ENCODE measurements at regions not wholly inside any gene's neighbourhood (a gene's known extent, or its start where the extent isn't known, plus 50 kb on each side); places are given as distances from the start of the nearest gene placed in this dataset.
A peak's percentile ranks its signal among the peaks of the same experiment; 100 is the strongest.
"Not testable (repeated sequence)": the region's sequence is repeated elsewhere in the genome, so short reads cannot be mapped to it uniquely, and the experiment has no call there.

GRCh38 chr7:110548372-110548771 lies 542.6 kb upstream of the LRRN3 start:
- Histone ChIP-seq H3K4me3 (ENCODE audit: low read depth, low read length) (no peak overlapping the region), H3K36me3 (ENCODE audit: control insufficient read depth, insufficient read depth, low read length) (no peaks in the 10 kb centered on the region), H3K27me3 (ENCODE audit: control insufficient read depth, insufficient read depth, low read length) (no peaks in the 10 kb centered on the region)
- FAIRE-seq (no peak), DNase-seq (ENCODE audit: low read depth) (peak; percentile 31)
- no peak for TF ChIP-seq CTCF (IDR thresholded peaks at IDR 0.05; ENCODE audit: insufficient read depth, low read length, severe bottlenecking)

GRCh38 chr7:110557136-110557535 lies 533.8 kb upstream of the LRRN3 start:
- DNase-seq (ENCODE audit: low read depth), result peak; percentile 54
- Histone ChIP-seq H3K4me3 (ENCODE audit: low read depth, low read length) (no peak overlapping the region), H3K36me3 (ENCODE audit: control insufficient read depth, insufficient read depth, low read length) (no peaks in the 10 kb centered on the region), H3K27me3 (ENCODE audit: control insufficient read depth, insufficient read depth, low read length) (no peaks in the 10 kb centered on the region)
- no peak for FAIRE-seq
- no peak for TF ChIP-seq CTCF (IDR thresholded peaks at IDR 0.05; ENCODE audit: insufficient read depth, low read length, severe bottlenecking)

GRCh38 chr7:110563286-110563685 lies 527.6 kb upstream of the LRRN3 start:
- not testable (repeated sequence) for DNase-seq (ENCODE audit: low read depth); FAIRE-seq; H3K4me3 ChIP-seq (ENCODE audit: low read depth, low read length); H3K36me3 ChIP-seq (ENCODE audit: control insufficient read depth, insufficient read depth, low read length); H3K27me3 ChIP-seq (ENCODE audit: control insufficient read depth, insufficient read depth, low read length)

- Histone ChIP-seq H3K36me3 (ENCODE audit: control insufficient read depth, insufficient read depth, low read length) (no peaks in the 10 kb centered on the region), H3K4me3 (ENCODE audit: low read depth, low read length) (no peak overlapping the region), H3K27me3 (ENCODE audit: control insufficient read depth, insufficient read depth, low read length) (no peaks in the 10 kb centered on the region)
- no peak for FAIRE-seq
- DNase-seq (ENCODE audit: low read depth), result no peak
- TF ChIP-seq CTCF (IDR thresholded peaks at IDR 0.05; ENCODE audit: insufficient read depth, low read length, severe bottlenecking), result no peak
Measured at GRCh38 chr7:110564246-110564645, 526.7 kb upstream of the LRRN3 start.

GRCh38 chr7:110568388-110568787 lies 522.5 kb upstream of the LRRN3 start:
- FAIRE-seq (no peak), DNase-seq (ENCODE audit: low read depth) (peak; percentile 81)
- TF ChIP-seq CTCF (IDR thresholded peaks at IDR 0.05; ENCODE audit: insufficient read depth, low read length, severe bottlenecking), result no peak
- Histone ChIP-seq H3K4me3 (ENCODE audit: low read depth, low read length) (no peak overlapping the region), H3K27me3 (ENCODE audit: control insufficient read depth, insufficient read depth, low read length) (no peaks in the 10 kb centered on the region), H3K36me3 (ENCODE audit: control insufficient read depth, insufficient read depth, low read length) (no peaks in the 10 kb centered on the region)

GRCh38 chr7:110568932-110569331 lies 522.0 kb upstream of the LRRN3 start:
- FAIRE-seq (no peak), DNase-seq (ENCODE audit: low read depth) (peak; percentile 47)
- H3K27me3 ChIP-seq (ENCODE audit: control insufficient read depth, insufficient read depth, low read length), result no peaks in the 10 kb centered on the region
- no peak for TF ChIP-seq CTCF (IDR thresholded peaks at IDR 0.05; ENCODE audit: insufficient read depth, low read length, severe bottlenecking)
- H3K36me3 ChIP-seq (ENCODE audit: control insufficient read depth, insufficient read depth, low read length), result no peaks in the 10 kb centered on the region
- H3K4me3 ChIP-seq (ENCODE audit: low read depth, low read length), result no peak overlapping the region

Data from bronchial epithelial cell (primary cell).